Fibroblast of skin of left quadriceps (primary cell): ENCODE measurements at regions not wholly inside any gene's neighbourhood (a gene's known extent, or its start where the extent isn't known, plus 50 kb on each side); places are given as distances from the start of the nearest gene placed in this dataset.
"Not testable (repeated sequence)": the region's sequence is repeated elsewhere in the genome, so short reads cannot be mapped to it uniquely, and the experiment has no call there.

Experiments
- DNase-seq, 2 experiments: peaks; one replicate each; pipeline ENCODE4 v3.0.0-alpha.2; 2013; ENCODE audit warnings: low read depth in 2 of 2

DNA sequence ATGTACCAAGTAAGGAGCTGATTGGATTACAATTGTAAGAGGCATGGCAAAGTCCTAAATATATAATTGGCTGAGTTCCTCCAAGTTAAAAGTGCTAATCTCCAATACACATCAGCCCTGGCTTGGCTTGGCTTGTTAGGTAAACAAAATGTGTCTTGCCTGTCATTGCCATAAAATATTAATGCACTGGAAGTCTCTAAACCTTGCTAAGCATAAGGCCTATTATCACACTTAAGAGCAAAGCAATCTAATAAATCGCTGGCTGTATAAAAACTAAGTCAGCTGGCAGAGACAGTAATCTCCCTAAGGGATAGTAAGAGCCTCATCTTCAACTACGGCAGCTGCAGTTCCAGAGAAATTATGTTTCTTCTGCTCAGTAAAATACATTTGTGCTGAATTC is 418.6 kb upstream of the GRAMD2B start:
- DNase-seq: no peak

DNA sequence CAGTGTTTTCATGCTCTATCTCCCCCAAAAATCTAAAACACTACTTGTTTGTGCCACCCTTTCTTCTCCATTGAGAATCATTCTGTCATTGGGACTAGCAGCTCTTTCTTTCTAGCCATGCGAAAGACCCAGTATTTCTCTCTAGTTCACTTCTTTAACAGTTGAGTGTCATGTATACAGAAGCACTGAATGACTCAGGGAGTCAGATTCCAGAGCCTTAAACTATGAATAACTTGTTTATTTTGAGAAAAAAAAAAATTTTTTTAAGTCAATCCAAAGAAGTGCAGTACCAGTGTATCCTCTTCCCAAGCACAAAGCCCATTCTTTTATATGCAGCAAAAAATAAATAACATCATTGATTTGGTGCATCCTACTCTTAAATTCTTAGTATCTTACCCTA is 415.4 kb upstream of the GRAMD2B start:
- no peak for DNase-seq

DNA sequence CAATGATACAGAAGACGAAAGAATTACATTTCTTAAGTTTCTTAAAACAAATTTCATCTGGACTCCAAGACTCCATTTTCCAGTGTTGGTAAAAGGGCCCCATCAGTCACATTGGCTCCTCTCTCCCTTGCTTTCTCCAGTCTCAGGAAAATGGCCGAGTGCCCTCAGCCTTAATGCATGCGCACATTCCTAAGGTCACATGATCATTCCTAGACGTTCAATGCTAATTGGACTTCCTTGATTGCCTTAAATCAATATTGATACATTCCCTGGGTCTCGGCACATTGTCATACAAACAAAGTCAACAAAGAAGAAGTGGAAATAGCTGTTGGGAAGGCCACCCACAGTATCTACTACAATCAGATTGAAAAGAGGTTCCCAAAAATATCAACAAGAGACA is 413.6 kb upstream of the GRAMD2B start:
- no peak for DNase-seq

DNA sequence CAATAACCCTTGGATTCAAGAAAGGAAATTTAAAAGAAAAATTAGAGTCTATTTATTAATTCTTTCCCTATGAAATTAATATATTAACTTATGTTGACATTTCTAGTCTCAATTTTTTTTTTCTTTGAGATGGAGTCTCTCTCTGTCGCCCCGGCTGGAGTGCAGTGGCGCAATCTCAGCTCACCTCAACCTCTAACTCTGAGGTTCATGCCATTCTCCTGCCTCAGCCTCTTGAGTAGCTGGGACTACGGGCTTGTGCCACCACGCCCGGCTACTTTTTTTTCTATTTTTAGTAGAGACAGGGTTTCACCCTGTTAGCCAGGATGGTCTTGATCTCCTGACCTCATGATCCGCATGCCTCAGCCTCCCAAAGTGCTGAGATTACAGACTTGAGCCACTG is 411.7 kb upstream of the GRAMD2B start:
- DNase-seq: not testable (repeated sequence)

- no peak for DNase-seq
Measured at GRCh38 chr5:126014676-126015075, 408.5 kb upstream of the GRAMD2B start.

GRCh38 chr5:126015235-126016181 is 407.7 kb upstream of the GRAMD2B start:
- no peak for DNase-seq

DNA sequence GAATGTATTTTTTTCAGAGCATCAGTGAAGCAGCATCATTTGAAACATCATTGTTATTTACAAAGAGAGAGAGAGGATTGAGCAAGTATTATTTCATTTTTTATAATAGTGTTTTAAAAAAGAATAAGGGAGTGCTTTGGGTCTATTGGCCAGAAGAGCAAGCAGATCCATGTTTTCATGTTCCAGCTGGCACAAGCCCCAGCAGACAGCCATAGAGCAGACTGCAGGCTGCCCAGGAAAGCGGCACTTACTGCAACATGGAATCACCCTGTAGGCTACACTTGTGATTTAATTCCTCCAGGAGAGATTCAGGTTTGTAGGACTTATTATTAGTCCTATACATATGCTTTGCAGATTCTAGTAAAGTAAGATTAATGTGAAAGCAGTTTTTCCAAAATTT is 407.0 kb upstream of the GRAMD2B start:
- DNase-seq: no peak

- DNase-seq: no peak
Measured at GRCh38 chr5:126017096-126017495, 406.1 kb upstream of the GRAMD2B start.

- DNase-seq: no peak
Measured at GRCh38 chr5:126020770-126021169, 402.4 kb upstream of the GRAMD2B start.

GRCh38 chr5:126023994-126024441 is 399.2 kb upstream of the GRAMD2B start:
- DNase-seq: no peak

DNA sequence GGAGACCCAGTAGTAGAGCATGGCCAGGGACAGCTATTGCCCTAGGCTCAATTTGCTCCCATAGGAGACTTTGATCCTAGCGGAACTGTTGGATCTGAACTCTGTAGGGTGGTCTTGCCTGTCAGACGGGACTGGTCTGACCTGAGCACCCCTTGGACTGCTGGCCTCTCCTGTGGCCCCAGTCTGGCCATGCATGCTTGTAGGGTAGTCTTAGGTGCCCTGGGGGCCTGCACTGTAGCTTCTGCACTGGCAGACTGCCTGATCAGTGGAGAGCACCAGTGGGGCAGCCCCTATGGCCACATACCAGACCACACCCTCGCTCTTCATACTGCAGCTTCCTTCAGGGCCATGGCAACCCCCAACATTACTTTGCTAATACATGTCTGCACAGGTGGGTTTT is 396.1 kb upstream of the GRAMD2B start:
- DNase-seq: no peak

GRCh38 chr5:126027652-126028051 is 395.6 kb upstream of the GRAMD2B start:
- DNase-seq: no peak

DNA sequence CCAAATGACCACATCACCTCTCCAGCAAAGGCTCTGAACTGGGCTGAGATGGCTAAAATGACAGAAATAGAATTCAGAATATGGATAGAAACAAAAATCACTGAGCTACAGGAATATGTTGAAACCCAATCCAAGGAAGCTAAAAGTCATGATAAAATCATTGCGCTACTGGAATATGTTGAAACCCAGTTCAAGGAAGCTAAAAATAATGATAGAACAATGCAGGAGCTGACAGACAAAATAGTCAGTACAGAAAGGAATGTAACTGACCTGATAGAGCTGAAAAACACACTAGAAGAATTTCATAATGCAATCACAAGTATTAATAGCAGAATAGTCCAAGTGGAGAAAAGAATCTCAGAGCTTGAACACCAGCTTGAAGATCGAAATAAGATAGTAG is 394.9 kb upstream of the GRAMD2B start:
- no peak for DNase-seq

GRCh38 chr5:126029282-126029681 is 393.9 kb upstream of the GRAMD2B start:
- not testable (repeated sequence) for DNase-seq

DNA sequence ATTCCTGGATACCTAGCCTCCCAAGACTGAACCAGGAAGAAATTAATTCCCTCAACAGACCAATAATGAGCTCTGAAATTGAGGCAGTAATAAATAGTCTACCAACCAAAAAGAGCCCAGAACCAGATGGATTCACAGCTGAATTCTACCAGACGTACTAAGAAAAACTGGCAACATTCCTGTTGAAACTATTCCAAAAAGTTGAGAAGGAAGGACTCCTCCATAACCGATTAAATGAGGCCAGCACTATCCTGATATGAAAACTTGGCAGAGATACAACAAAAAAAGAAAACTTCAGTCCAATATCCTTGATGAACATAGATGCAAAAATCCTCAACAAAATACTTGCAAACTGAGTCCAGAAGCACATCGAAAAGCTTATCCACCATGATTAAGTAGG is 392.5 kb upstream of the GRAMD2B start:
- no peak for DNase-seq

- peak in 1 of 2 experiments; percentile 8 for DNase-seq
Measured at GRCh38 chr5:126031989-126032716, 391.1 kb upstream of the GRAMD2B start.

GRCh38 chr5:126043688-126044087 is 379.5 kb upstream of the GRAMD2B start:
- DNase-seq: no peak

GRCh38 chr5:126044111-126044668 is 379.0 kb upstream of the GRAMD2B start:
- DNase-seq: peak; percentile 67 to 69

DNA sequence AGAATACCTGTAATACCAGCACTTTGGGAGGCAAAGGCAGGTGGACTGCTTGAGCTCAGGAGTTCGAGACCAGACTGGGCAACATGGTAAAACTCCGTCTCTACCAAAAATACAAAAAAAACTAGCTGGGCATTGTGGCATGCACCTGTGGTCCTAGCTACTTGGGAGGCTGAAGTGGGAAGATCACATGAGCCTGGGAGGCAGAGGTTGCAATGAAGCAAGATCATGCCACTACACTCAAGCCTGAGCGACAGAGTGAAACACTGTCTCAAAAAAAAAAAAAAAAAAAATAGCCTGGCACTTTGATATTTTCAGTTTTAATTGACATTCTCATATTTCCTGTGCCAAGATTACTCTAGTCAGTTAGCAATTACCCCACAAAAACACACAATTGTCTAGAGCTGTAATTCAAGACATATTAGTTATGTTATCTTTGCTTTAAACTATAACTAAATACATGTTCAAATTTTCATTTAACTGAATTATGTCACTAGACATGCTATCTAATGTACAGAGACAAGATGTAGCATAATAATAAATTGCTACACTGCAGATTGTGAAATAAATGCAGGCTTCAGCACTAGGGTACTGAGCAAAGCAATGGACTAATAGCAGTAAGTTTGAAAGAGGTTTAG is 378.2 kb upstream of the GRAMD2B start:
- no peak for DNase-seq

- no peak for DNase-seq
Measured at GRCh38 chr5:126046318-126046717, 376.9 kb upstream of the GRAMD2B start.

DNA sequence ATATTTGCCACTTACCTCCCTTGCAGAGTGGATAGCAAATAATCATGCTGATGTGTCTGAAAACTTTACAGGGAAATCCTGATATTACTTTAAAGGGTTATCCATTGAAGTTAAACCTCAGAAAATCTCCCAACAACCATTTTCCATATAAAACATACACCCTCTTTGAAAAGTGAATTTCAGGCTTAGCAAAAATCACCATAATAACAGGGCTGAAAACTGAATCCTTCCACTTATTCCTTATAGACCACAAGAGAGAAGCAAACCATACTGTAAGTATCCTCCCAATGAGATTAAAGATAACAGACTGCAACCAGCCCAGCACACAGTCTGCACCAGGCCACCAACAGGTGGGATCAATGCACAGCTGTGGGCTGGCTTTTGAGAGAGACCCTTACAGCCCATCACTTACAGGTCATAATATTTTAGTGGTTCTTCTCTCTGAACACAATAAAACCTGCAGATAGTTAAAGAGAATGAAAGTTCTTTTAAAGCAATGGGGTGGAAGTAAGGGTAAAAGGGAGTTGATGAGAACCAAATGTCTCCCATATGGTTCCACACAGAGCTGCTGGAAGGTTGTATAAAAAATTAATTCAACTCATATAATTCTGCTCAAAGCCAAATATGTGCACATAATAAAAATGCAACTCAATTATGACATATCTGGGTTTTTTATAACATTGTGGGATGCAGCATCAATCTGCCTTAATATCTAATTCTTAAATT is 376.2 kb upstream of the GRAMD2B start:
- DNase-seq: no peak
